HCT116 (cell line): ENCODE measurements at regions not wholly inside any gene's neighbourhood (a gene's known extent, or its start where the extent isn't known, plus 50 kb on each side); places are given as distances from the start of the nearest gene placed in this dataset.

Experiments used
- ATAC-seq: fragments of 200-7000 bp; cut with Tn5 transposase; 2 replicates; pipeline ENCODE4 v1.9.1; 2020; ENCODE audit warnings: mild to moderate bottlenecking, moderate library complexity
- BruUV-seq: library from RNA; stranded (reverse); fragments of 400-500 nt; replicated peaks from 2 replicates; lab custom pipeline; 2021; lab: Mats Ljungman, UMichigan
- CTCF ChIA-PET: fragments of 300-600 bp; sonication (Branson Sonifier 250); formaldehyde crosslinking; loops from one replicate; lab custom pipeline; 2021; ENCODE audit warnings: antibody characterized with exemption; lab: Charles Lee
- POLR2A ChIA-PET: fragments of 300-600, 350-600 bp; sonication (Branson Sonifier 250); formaldehyde crosslinking; loops from one replicate; lab custom pipeline; 2021; ENCODE audit warnings: antibody characterized with exemption; lab: Charles Lee
- RAD21 ChIA-PET, 2 experiments: fragments of 300-600 bp; sonication (Branson Sonifier 250); formaldehyde crosslinking; loops; one replicate each; lab custom pipeline; 2023; ENCODE audit warnings: low total read pairs in 2 of 2; ENCODE audit not compliant: uncharacterized antibody in 2 of 2, unreplicated experiment in 2 of 2, low non-redundant PET in 1 of 2; lab: Charles Lee
- DNase-seq: peaks from one replicate; pipeline ENCODE4 v3.0.0-alpha.2; 2010; ENCODE audit warnings: low read depth, low spot score
- H2AFZ ChIP-seq: fragments of 200-600 bp; shearing (Covaris generic), sonication (generic); 2 replicates; pipeline ENCODE4 v1.6.1; 2017; ENCODE audit warnings: low read depth, mixed run types, mixed read lengths, antibody characterized with exemption, low read length; ENCODE audit not compliant: poor library complexity, severe bottlenecking
- H3K27ac ChIP-seq: 2 replicates; pipeline ENCODE4 v1.5.1; 2012; ENCODE audit warnings: low read depth, low read length
- H3K27me3 ChIP-seq: fragments of 200-600 bp; sonication (generic); 2 replicates; pipeline ENCODE4 v1.6.1; 2016; ENCODE audit warnings: mixed run types, low read length, mixed read lengths; ENCODE audit not compliant: insufficient read depth
- H3K36me3 ChIP-seq, 2 experiments: fragments of 200-500 bp in 1 of 2; fragments of 200-600 bp in 1 of 2; sonication (Bioruptor generic) in 1 of 2; sonication (generic) in 1 of 2; 2 replicates each; pipeline versions ENCODE4 v1.5.1 to v1.6.1; 2014 to 2016; ENCODE audit warnings: low read length in 2 of 2, inconsistent platforms in 1 of 2, mixed read lengths in 1 of 2, mixed run types in 1 of 2; ENCODE audit not compliant: insufficient read depth in 2 of 2, control insufficient read depth in 1 of 2
- H3K4me1 ChIP-seq, 2 experiments: fragments of 200-600 bp in 1 of 2; sonication (generic) in 1 of 2; 2 replicates each; pipeline versions ENCODE4 v1.5.1 to v1.6.1; 2012 to 2017; ENCODE audit warnings: low read length in 2 of 2, inconsistent platforms in 1 of 2, mild to moderate bottlenecking in 1 of 2, mixed read lengths in 1 of 2, mixed run types in 1 of 2, moderate library complexity in 1 of 2; ENCODE audit not compliant: insufficient read depth in 2 of 2, control insufficient read depth in 1 of 2
- H3K4me2 ChIP-seq: fragments of 200-600 bp; sonication (generic); 2 replicates; pipeline ENCODE4 v1.6.1; 2017; ENCODE audit warnings: mixed run types, low read length, mixed read lengths
- H3K4me3 ChIP-seq, 2 experiments: fragments of 200-600 bp in 1 of 2; sonication (generic) in 1 of 2; replicated peaks in 1 of 2; 2 replicates each; pipeline ENCODE4 v1.5.1; 2011 to 2016; ENCODE audit warnings: low read length in 2 of 2, control low read depth in 1 of 2, low read depth in 1 of 2, mild to moderate bottlenecking in 1 of 2, mixed read lengths in 1 of 2, mixed run types in 1 of 2
- H3K79me2 ChIP-seq: fragments of 200-600 bp; sonication (generic); 2 replicates; pipeline ENCODE4 v1.6.1; 2017; ENCODE audit warnings: mild to moderate bottlenecking, mixed run types, low read length, moderate library complexity, mixed read lengths; ENCODE audit not compliant: insufficient read depth
- H3K9ac ChIP-seq: fragments of 200-600 bp; sonication (generic); 2 replicates; pipeline ENCODE4 v1.6.1; 2016; ENCODE audit warnings: low read length, mixed read lengths
- H3K9me2 ChIP-seq: fragments of 200-600 bp; sonication (generic), shearing (Covaris generic); 2 replicates; pipeline ENCODE4 v1.6.1; 2017; ENCODE audit warnings: mixed run types, mild to moderate bottlenecking, moderate library complexity; ENCODE audit not compliant: insufficient read depth
- H3K9me3 ChIP-seq, 2 experiments: fragments of 200-500 bp in 1 of 2; fragments of 200-600 bp in 1 of 2; sonication (Bioruptor generic) in 1 of 2; sonication (generic) in 1 of 2; 2 replicates each; pipeline ENCODE4 v1.6.1; 2014 to 2017; ENCODE audit warnings: low read length in 2 of 2, mixed read lengths in 2 of 2, inconsistent platforms in 1 of 2, low read depth in 1 of 2, mild to moderate bottlenecking in 1 of 2, mixed run types in 1 of 2, moderate library complexity in 1 of 2; ENCODE audit not compliant: control insufficient read depth in 1 of 2, insufficient read depth in 1 of 2
- H4K20me1 ChIP-seq: fragments of 200-600 bp; sonication (generic), shearing (Covaris generic); 2 replicates; pipeline ENCODE4 v1.6.1; 2017; ENCODE audit warnings: mixed run types, mild to moderate bottlenecking, moderate library complexity; ENCODE audit not compliant: insufficient read depth
- CEBPB ChIP-seq: IDR thresholded peaks from 2 replicates; pipeline ENCODE4 v1.6.1; 2012; ENCODE audit warnings: low read depth
- EGR1 ChIP-seq: IDR thresholded peaks from 2 replicates; pipeline ENCODE4 v1.6.1; 2012; ENCODE audit warnings: low read depth
- EZH2 ChIP-seq: fragments of 200-600 bp; sonication (generic); IDR thresholded peaks from 2 replicates; pipeline ENCODE4 v1.6.1; 2017; ENCODE audit warnings: antibody characterized with exemption, mixed run types
- EZH2phosphoT487 ChIP-seq: fragments of 200-600 bp; IDR thresholded peaks from 2 replicates; pipeline ENCODE4 v1.6.1; 2018; ENCODE audit warnings: antibody characterized with exemption, borderline replicate concordance
- FOSL1 ChIP-seq: IDR thresholded peaks from 2 replicates; pipeline ENCODE4 v1.6.1; 2012; ENCODE audit warnings: low read depth
- POLR2A ChIP-seq: IDR thresholded peaks from 2 replicates; pipeline ENCODE4 v1.7.0; 2011; ENCODE audit warnings: borderline replicate concordance; ENCODE audit not compliant: insufficient read depth, insufficient read length; ENCODE audit errors: extremely low read depth
- SIN3A ChIP-seq: IDR thresholded peaks from 2 replicates; pipeline ENCODE4 v1.6.1; 2012; ENCODE audit warnings: low read depth
- SP1 ChIP-seq: IDR thresholded peaks from 2 replicates; pipeline ENCODE4 v1.6.1; 2012; ENCODE audit warnings: low read depth
- SRF ChIP-seq: IDR thresholded peaks from 2 replicates; pipeline ENCODE4 v1.6.1; 2012; ENCODE audit warnings: low read depth
- TCF7L2 ChIP-seq: IDR thresholded peaks from 2 replicates; pipeline ENCODE4 v1.7.0; 2011; ENCODE audit warnings: borderline replicate concordance, inconsistent platforms; ENCODE audit not compliant: insufficient read depth, insufficient read length; ENCODE audit errors: extremely low read depth
- YY1 ChIP-seq: IDR thresholded peaks from 2 replicates; pipeline ENCODE4 v1.6.1; 2011; ENCODE audit warnings: low read length, low read depth, moderate library complexity, mild to moderate bottlenecking; ENCODE audit not compliant: insufficient replicate concordance; ENCODE audit errors: extremely low read depth
- ZFX ChIP-seq: fragments of 450-650 bp; IDR thresholded peaks from 2 replicates; pipeline ENCODE4 v1.6.1; 2017
- ZNF274 ChIP-seq: fragments of 200-500 bp; sonication (Bioruptor generic); IDR thresholded peaks from 2 replicates; pipeline ENCODE4 v1.6.1; 2014; ENCODE audit warnings: mild to moderate bottlenecking, low read depth, low read length, inconsistent platforms
- intact Hi-C: fragments of 100-400 bp; cut with micrococcal nuclease; formaldehyde crosslinking; loops from 2 replicates; pipeline ENCODE4 v1.10.0; 2022
- TF ChIP-seq, protein P1 (sequence below): IDR thresholded peaks from 2 replicates; pipeline ENCODE4 v1.6.1; 2011; ENCODE audit warnings: mild to moderate bottlenecking, low read length, moderate library complexity; ENCODE audit not compliant: insufficient replicate concordance; ENCODE audit errors: extremely low read depth
- TF ChIP-seq, protein P2 (sequence below): IDR thresholded peaks from 2 replicates; pipeline ENCODE4 v1.6.1; 2012
- TF ChIP-seq, protein P3 (sequence below): IDR thresholded peaks from 2 replicates; pipeline ENCODE4 v1.6.1; 2012; ENCODE audit warnings: low read depth
- TF ChIP-seq, protein P4 (sequence below), 3 experiments: fragments of 200-600 bp in 1 of 3; sonication (generic) in 1 of 3; IDR thresholded peaks in 2 of 3; conservative IDR thresholded peaks in 1 of 3; 2 replicates each; pipeline ENCODE4 v1.5.1; 2012 to 2017; ENCODE audit warnings: low read depth in 2 of 3, low read length in 2 of 3, antibody characterized with exemption in 1 of 3, borderline replicate concordance in 1 of 3, control low read depth in 1 of 3, mild to moderate bottlenecking in 1 of 3, mixed read lengths in 1 of 3, mixed run types in 1 of 3, moderate library complexity in 1 of 3; ENCODE audit not compliant: insufficient read depth in 1 of 3

DNA sequence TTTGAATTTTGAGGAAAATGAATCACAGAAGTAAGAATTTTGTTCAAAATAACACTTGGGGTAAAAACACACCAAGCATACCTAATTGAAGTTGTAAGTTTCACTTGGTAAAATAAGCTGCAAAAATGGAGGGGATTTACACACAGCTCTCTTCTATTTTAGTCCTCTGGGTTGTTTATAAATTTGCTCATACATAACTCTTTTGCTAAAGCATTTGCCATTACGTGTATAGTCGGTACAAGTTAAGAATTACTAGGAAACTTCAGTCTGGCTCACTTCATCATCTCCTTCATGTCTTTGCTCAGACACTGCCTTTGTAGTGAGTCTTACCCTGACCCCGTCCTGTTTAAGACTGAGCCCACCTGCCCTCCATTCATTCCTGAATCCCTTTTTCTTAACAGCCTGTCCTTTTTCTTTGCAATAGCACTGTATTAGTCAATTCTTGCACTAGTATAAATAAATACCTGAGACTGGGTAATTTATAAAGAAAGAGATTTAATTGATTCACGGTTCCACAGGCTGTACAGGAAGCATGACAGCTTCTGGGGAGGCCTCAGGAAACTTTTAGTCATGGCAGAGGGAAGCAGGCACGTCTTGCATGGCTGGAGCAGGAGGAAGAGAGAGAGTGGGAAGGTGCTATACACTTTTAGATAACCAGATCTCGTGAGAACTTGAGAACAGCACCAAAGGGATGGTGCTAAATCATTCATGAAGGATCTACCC lies 451.1 kb downstream of the PCNX1 start:
- H3K79me2 ChIP-seq: peaks cover 15% of the 10 kb centered on the region
- no peaks in the 10 kb centered on the region for H3K36me3 ChIP-seq
- CTCF ChIA-PET: no interaction called here
- no peak overlapping the region for H3K9ac ChIP-seq
- H3K9me3 ChIP-seq: no peaks in the 10 kb centered on the region
- RAD21 ChIA-PET: no interaction called here
- H3K27ac ChIP-seq: no peak overlapping the region
- H3K4me2 ChIP-seq: no peak overlapping the region
- intact Hi-C loops: no loop called here
- ATAC-seq: no peak
- BruUV-seq: no TSS peak
- POLR2A ChIA-PET: no interaction called here
- H3K4me3 ChIP-seq: no peak overlapping the region
- H3K27me3 ChIP-seq: no peaks in the 10 kb centered on the region
- no peak for DNase-seq
- no peaks in the 10 kb centered on the region for H4K20me1 ChIP-seq
- TF ChIP-seq TCF7L2 (no peak), SP1 (no peak), ZFX (no peak), SIN3A (no peak), EZH2 (no peak), EZH2phosphoT487 (no peak), CEBPB (no peak), POLR2A (no peak), SRF (no peak), EGR1 (no peak), ZNF274 (no peak), YY1 (no peak), FOSL1 (no peak)
- TF ChIP-seq, protein P1, sequence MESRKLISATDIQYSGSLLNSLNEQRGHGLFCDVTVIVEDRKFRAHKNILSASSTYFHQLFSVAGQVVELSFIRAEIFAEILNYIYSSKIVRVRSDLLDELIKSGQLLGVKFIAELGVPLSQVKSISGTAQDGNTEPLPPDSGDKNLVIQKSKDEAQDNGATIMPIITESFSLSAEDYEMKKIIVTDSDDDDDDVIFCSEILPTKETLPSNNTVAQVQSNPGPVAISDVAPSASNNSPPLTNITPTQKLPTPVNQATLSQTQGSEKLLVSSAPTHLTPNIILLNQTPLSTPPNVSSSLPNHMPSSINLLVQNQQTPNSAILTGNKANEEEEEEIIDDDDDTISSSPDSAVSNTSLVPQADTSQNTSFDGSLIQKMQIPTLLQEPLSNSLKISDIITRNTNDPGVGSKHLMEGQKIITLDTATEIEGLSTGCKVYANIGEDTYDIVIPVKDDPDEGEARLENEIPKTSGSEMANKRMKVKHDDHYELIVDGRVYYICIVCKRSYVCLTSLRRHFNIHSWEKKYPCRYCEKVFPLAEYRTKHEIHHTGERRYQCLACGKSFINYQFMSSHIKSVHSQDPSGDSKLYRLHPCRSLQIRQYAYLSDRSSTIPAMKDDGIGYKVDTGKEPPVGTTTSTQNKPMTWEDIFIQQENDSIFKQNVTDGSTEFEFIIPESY: no peak
- TF ChIP-seq, protein P2, sequence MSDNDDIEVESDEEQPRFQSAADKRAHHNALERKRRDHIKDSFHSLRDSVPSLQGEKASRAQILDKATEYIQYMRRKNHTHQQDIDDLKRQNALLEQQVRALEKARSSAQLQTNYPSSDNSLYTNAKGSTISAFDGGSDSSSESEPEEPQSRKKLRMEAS: no peak
- TF ChIP-seq, protein P3, sequence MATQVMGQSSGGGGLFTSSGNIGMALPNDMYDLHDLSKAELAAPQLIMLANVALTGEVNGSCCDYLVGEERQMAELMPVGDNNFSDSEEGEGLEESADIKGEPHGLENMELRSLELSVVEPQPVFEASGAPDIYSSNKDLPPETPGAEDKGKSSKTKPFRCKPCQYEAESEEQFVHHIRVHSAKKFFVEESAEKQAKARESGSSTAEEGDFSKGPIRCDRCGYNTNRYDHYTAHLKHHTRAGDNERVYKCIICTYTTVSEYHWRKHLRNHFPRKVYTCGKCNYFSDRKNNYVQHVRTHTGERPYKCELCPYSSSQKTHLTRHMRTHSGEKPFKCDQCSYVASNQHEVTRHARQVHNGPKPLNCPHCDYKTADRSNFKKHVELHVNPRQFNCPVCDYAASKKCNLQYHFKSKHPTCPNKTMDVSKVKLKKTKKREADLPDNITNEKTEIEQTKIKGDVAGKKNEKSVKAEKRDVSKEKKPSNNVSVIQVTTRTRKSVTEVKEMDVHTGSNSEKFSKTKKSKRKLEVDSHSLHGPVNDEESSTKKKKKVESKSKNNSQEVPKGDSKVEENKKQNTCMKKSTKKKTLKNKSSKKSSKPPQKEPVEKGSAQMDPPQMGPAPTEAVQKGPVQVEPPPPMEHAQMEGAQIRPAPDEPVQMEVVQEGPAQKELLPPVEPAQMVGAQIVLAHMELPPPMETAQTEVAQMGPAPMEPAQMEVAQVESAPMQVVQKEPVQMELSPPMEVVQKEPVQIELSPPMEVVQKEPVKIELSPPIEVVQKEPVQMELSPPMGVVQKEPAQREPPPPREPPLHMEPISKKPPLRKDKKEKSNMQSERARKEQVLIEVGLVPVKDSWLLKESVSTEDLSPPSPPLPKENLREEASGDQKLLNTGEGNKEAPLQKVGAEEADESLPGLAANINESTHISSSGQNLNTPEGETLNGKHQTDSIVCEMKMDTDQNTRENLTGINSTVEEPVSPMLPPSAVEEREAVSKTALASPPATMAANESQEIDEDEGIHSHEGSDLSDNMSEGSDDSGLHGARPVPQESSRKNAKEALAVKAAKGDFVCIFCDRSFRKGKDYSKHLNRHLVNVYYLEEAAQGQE: no peak
- TF ChIP-seq, protein P4, sequence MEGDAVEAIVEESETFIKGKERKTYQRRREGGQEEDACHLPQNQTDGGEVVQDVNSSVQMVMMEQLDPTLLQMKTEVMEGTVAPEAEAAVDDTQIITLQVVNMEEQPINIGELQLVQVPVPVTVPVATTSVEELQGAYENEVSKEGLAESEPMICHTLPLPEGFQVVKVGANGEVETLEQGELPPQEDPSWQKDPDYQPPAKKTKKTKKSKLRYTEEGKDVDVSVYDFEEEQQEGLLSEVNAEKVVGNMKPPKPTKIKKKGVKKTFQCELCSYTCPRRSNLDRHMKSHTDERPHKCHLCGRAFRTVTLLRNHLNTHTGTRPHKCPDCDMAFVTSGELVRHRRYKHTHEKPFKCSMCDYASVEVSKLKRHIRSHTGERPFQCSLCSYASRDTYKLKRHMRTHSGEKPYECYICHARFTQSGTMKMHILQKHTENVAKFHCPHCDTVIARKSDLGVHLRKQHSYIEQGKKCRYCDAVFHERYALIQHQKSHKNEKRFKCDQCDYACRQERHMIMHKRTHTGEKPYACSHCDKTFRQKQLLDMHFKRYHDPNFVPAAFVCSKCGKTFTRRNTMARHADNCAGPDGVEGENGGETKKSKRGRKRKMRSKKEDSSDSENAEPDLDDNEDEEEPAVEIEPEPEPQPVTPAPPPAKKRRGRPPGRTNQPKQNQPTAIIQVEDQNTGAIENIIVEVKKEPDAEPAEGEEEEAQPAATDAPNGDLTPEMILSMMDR (IDR thresholded peaks at IDR 0.05 in 2 of 3, conservative IDR thresholded peaks at IDR 0.05 in 1 of 3; ENCODE audit: borderline replicate concordance in 1 of 3, insufficient read depth in 1 of 3, low read depth in 2 of 3, low read length in 2 of 3): no peak
- H3K4me1 ChIP-seq: no peaks in the 10 kb centered on the region
- H3K9me2 ChIP-seq: no peaks in the 10 kb centered on the region
- H2AFZ ChIP-seq: no peak overlapping the region
